HUES64 (cell line): ENCODE measurements at regions not wholly inside any gene's neighbourhood (a gene's known extent, or its start where the extent isn't known, plus 50 kb on each side); places are given as distances from the start of the nearest gene placed in this dataset.

Experiments
- H3K27ac ChIP-seq: 2 replicates; pipeline ENCODE4 v1.7.0; 2013; ENCODE audit warnings: low read depth, low read length, inconsistent platforms
- H3K27me3 ChIP-seq: 2 replicates; pipeline ENCODE4 v1.6.1; 2013; ENCODE audit warnings: mild to moderate bottlenecking, low read length; ENCODE audit not compliant: insufficient read depth
- H3K36me3 ChIP-seq: 2 replicates; pipeline ENCODE4 v1.6.1; 2013; ENCODE audit warnings: mild to moderate bottlenecking, low read length; ENCODE audit not compliant: insufficient read depth
- H3K4me1 ChIP-seq: 2 replicates; pipeline ENCODE4 v1.6.1; 2013; ENCODE audit warnings: mild to moderate bottlenecking, low read length, moderate library complexity; ENCODE audit not compliant: insufficient read depth
- H3K4me3 ChIP-seq: 2 replicates; pipeline ENCODE4 v1.5.1; 2013; ENCODE audit warnings: mild to moderate bottlenecking, low read length, moderate library complexity
- H3K9ac ChIP-seq: 2 replicates; pipeline ENCODE4 v1.6.1; 2013; ENCODE audit warnings: mild to moderate bottlenecking, low read depth, low read length
- H3K9me3 ChIP-seq: 2 replicates; pipeline ENCODE4 v1.6.1; 2013; ENCODE audit warnings: low read depth, low read length; ENCODE audit not compliant: insufficient read depth
- WGBS: fragments of 150-250, 120-280 bp; methylation state at CpG from one replicate; pipeline ENCODE4 v1.1.7; 2013; ENCODE audit warnings: missing lambda C conversion rate; 5-methylcytosine and 5-hydroxymethylcytosine counted together

DNA sequence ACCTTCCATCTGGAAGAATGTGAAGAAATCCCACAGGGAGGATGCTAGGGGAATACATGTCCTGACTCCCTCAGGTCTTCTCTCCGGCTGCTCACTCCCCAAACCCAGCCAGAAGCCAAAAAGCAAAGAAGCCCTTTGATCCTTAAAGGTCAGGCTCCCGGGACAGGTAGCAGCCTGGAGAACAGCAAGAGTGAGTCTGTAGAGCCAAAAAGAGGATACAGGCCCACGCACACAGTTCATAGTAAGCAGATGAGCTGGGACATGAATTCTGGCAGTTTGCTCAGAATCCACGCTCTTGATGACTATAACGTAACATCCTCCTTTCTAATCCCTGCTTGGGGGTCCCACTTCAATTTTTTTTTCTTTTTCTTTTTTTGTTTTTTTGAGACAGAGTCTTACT lies 72.0 kb upstream of the SLC44A1 start:
- H3K4me3 ChIP-seq = no peak overlapping the region
- WGBS = 69% methylated on average over 5 of the region's 5 CpGs
- H3K27ac ChIP-seq = no peak overlapping the region
- no peaks in the 10 kb centered on the region for H3K9me3 ChIP-seq
- no peak overlapping the region for H3K9ac ChIP-seq
- H3K36me3 ChIP-seq = no peaks in the 10 kb centered on the region
- H3K27me3 ChIP-seq = no peaks in the 10 kb centered on the region
- H3K4me1 ChIP-seq = peaks cover 24% of the 10 kb centered on the region

DNA sequence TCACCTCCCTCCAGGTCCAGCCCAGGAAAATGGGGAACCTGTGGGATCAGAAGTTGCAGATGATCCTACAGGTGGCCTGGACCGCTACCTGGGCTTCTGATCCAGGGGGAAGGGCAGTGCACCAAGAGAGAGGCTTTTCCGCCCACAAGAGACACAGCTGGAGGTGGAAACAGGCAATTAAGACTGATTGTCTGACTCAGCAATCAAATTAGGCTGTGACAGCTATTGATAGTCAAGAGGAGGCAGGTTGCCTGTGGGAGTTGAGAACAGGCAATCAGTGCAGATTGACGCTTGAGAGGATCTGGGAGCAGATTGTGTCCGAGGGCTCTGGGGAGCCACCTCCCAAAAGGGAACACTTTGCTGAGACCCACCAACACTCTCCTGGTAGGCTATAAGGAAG lies 71.1 kb upstream of the SLC44A1 start:
- no peaks in the 10 kb centered on the region for H3K9me3 ChIP-seq
- no peak overlapping the region for H3K4me3 ChIP-seq
- 23% methylated on average over 4 of the region's 4 CpGs for WGBS
- H3K4me1 ChIP-seq = peaks cover 24% of the 10 kb centered on the region
- no peaks in the 10 kb centered on the region for H3K27me3 ChIP-seq
- H3K27ac ChIP-seq = 0 out of 2 replicates have a peak overlapping the region, but pooled peaks have one; percentile 6
- no peaks in the 10 kb centered on the region for H3K36me3 ChIP-seq
- no peak overlapping the region for H3K9ac ChIP-seq

GRCh38 chr9:105173826-105174225 lies 70.6 kb upstream of the SLC44A1 start:
- H3K4me3 ChIP-seq = no peak overlapping the region
- WGBS = 86% methylated on average over 4 of the region's 4 CpGs
- H3K4me1 ChIP-seq = peaks cover 24% of the 10 kb centered on the region
- no peak overlapping the region for H3K9ac ChIP-seq
- H3K27me3 ChIP-seq = no peaks in the 10 kb centered on the region
- H3K36me3 ChIP-seq = no peaks in the 10 kb centered on the region
- H3K27ac ChIP-seq = no peak overlapping the region
- no peaks in the 10 kb centered on the region for H3K9me3 ChIP-seq

DNA sequence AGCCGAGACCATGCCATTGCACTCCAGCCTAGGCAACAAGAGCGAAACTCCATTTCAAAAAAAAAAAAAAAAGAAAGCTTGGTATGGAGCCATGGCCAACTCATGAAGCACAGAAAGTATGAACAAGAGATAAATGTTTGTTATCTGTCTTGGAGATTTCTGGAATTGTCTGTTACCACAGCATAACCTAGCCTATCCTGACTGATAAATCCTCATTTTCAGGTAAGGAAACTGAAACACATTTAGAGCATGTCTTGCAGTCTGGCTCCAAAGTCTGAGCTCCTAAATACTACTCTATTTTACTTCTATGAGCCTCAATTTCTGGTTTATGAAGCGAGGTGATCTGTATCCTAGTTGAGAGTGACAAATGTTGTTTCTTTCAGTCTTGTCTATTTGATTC lies 68.3 kb upstream of the SLC44A1 start:
- no peaks in the 10 kb centered on the region for H3K36me3 ChIP-seq
- WGBS = 100% methylated on average over 1 of the region's 3 CpGs
- H3K9me3 ChIP-seq = no peaks in the 10 kb centered on the region
- H3K27ac ChIP-seq = no peak overlapping the region
- no peaks in the 10 kb centered on the region for H3K27me3 ChIP-seq
- H3K9ac ChIP-seq = no peak overlapping the region
- H3K4me1 ChIP-seq = peaks cover 24% of the 10 kb centered on the region
- H3K4me3 ChIP-seq = no peak overlapping the region

- H3K27me3 ChIP-seq = no peaks in the 10 kb centered on the region
- H3K36me3 ChIP-seq = no peaks in the 10 kb centered on the region
- H3K4me3 ChIP-seq = no peak overlapping the region
- peaks cover 15% of the 10 kb centered on the region for H3K4me1 ChIP-seq
- WGBS = 76% methylated on average over 10 of the region's 10 CpGs
- no peaks in the 10 kb centered on the region for H3K9me3 ChIP-seq
- H3K9ac ChIP-seq = no peak overlapping the region
- no peak overlapping the region for H3K27ac ChIP-seq
Observed at GRCh38 chr9:105178076-105178475, 66.4 kb upstream of the SLC44A1 start.

- no peak overlapping the region for H3K9ac ChIP-seq
- H3K9me3 ChIP-seq = no peaks in the 10 kb centered on the region
- WGBS = 100% methylated on average over 1 of the region's 1 CpG
- no peaks in the 10 kb centered on the region for H3K4me1 ChIP-seq
- no peak overlapping the region for H3K27ac ChIP-seq
- no peak overlapping the region for H3K4me3 ChIP-seq
- H3K36me3 ChIP-seq = no peaks in the 10 kb centered on the region
- H3K27me3 ChIP-seq = no peaks in the 10 kb centered on the region
Observed at GRCh38 chr9:105187781-105188180, 56.7 kb upstream of the SLC44A1 start.

- WGBS = 92% methylated on average over 1 of the region's 1 CpG
Observed at GRCh38 chr9:105188746-105189145, 55.7 kb upstream of the SLC44A1 start.

DNA sequence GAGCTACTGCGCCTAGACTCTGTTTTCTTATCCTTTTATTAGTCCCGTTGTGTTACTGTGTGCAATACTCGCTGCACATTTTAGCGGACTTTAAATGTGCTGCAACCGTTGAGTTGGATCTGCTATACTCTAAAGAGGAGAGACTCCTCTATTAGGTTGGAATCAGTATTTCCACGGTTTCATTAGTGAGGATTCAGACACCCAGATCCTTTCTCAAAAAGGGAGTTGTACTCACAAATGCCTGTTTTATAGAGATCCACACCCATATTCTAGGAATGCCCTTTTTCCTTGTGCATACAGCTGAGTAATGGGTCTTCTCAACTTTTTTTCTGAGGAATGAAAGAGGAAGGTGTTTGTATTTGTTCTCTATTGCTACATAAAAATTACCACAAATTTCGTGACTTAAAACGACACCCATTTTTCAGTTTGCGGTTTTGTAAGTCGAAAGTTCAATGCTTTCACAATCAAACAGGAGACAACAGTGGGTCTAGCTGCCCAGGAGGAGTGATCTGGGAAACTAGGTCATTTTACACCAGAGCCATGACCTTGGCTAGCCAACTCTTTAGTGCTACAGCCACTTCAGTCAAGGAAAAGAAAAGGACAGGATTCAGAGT lies 52.8 kb upstream of the SLC44A1 start:
- Histone ChIP-seq H3K9ac (no peak overlapping the region), H3K4me3 (no peak overlapping the region), H3K4me1 (no peaks in the 10 kb centered on the region), H3K27me3 (no peaks in the 10 kb centered on the region), H3K36me3 (no peaks in the 10 kb centered on the region), H3K27ac (no peak overlapping the region), H3K9me3 (no peaks in the 10 kb centered on the region)
- WGBS = 93% methylated on average over 10 of the region's 10 CpGs

More at GRCh38 chr9:105188746-105189145, 55.7 kb upstream of the SLC44A1 start:
- no peaks in the 10 kb centered on the region for H3K36me3 ChIP-seq
- no peaks in the 10 kb centered on the region for H3K9me3 ChIP-seq
- no peaks in the 10 kb centered on the region for H3K4me1 ChIP-seq
- H3K9ac ChIP-seq = no peak overlapping the region
- no peak overlapping the region for H3K27ac ChIP-seq
- no peak overlapping the region for H3K4me3 ChIP-seq
- H3K27me3 ChIP-seq = no peaks in the 10 kb centered on the region

DNA sequence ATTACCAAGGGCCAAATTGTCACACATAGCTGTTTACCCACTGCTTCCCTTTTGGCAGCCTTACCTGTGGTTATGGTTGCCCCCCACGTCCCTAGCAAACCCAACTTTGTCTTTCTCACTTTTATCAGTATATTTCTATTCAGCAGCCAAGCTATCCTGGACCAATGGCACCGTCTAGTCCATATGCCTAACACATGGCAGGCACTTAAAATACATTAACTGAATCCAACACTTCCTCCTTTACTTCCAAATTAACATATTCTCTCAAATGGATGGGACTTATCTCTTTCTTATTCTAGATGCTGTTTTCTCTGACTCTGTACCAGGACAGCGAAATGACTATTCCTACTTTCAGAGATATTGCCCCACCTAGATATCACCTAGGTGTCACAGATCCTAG lies 50.9 kb upstream of the SLC44A1 start:
- Histone ChIP-seq H3K4me1 (no peaks in the 10 kb centered on the region), H3K9me3 (no peaks in the 10 kb centered on the region), H3K9ac (no peak overlapping the region), H3K4me3 (no peak overlapping the region), H3K27me3 (no peaks in the 10 kb centered on the region), H3K36me3 (no peaks in the 10 kb centered on the region), H3K27ac (no peak overlapping the region)
- WGBS = 92% methylated on average over 3 of the region's 3 CpGs

- Histone ChIP-seq H3K36me3 (no peaks in the 10 kb centered on the region), H3K9ac (no peak overlapping the region), H3K9me3 (no peaks in the 10 kb centered on the region), H3K27ac (no peak overlapping the region), H3K27me3 (no peaks in the 10 kb centered on the region), H3K4me1 (no peaks in the 10 kb centered on the region), H3K4me3 (no peak overlapping the region)
- WGBS = 96% methylated on average over 4 of the region's 4 CpGs
Observed at GRCh38 chr9:105194234-105194633, 50.2 kb upstream of the SLC44A1 start.
